ENCODE measurements at regions not wholly inside any gene's neighbourhood (a gene's known extent, or its start where the extent isn't known, plus 50 kb on each side); places are given as distances from the start of the nearest gene placed in this dataset.

- no peak for DNase-seq (ENCODE audit: low read depth)
- TF ChIP-seq CTCF (IDR thresholded peaks at IDR 0.05; ENCODE audit: control insufficient read depth, insufficient read depth, low read depth, low read length, missing control alignments): no peak
- H3K4me3 ChIP-seq (ENCODE audit: control insufficient read depth, low read depth, low read length): no peak overlapping the region
Observed at GRCh38 chrX:120759685-120760084, 116.0 kb downstream of the CT47B1 start.

GRCh38 chrX:120755066-120755846 is 120.4 kb downstream of the CT47B1 start:
- no peak overlapping the region for H3K4me3 ChIP-seq (ENCODE audit: control insufficient read depth, low read depth, low read length)
- DNase-seq (ENCODE audit: low read depth): no peak
- no peak for TF ChIP-seq CTCF (IDR thresholded peaks at IDR 0.05; ENCODE audit: control insufficient read depth, insufficient read depth, low read depth, low read length, missing control alignments)

- TF ChIP-seq CTCF (IDR thresholded peaks at IDR 0.05; ENCODE audit: control insufficient read depth, insufficient read depth, low read depth, low read length, missing control alignments): no peak
- no peak overlapping the region for H3K4me3 ChIP-seq (ENCODE audit: control insufficient read depth, low read depth, low read length)
- no peak for DNase-seq (ENCODE audit: low read depth)
Observed at GRCh38 chrX:120753413-120754251, 122.0 kb downstream of the CT47B1 start.

GRCh38 chrX:120752431-120753082 is 122.7 kb upstream of the C1GALT1C1 start:
- no peak for TF ChIP-seq CTCF (IDR thresholded peaks at IDR 0.05; ENCODE audit: control insufficient read depth, insufficient read depth, low read depth, low read length, missing control alignments)
- H3K4me3 ChIP-seq (ENCODE audit: control insufficient read depth, low read depth, low read length): no peak overlapping the region
- no peak for DNase-seq (ENCODE audit: low read depth)

GRCh38 chrX:120751683-120752082 is 121.8 kb upstream of the C1GALT1C1 start:
- no peak overlapping the region for H3K4me3 ChIP-seq (ENCODE audit: control insufficient read depth, low read depth, low read length)
- no peak for DNase-seq (ENCODE audit: low read depth)
- TF ChIP-seq CTCF (IDR thresholded peaks at IDR 0.05; ENCODE audit: control insufficient read depth, insufficient read depth, low read depth, low read length, missing control alignments): no peak

- TF ChIP-seq CTCF (IDR thresholded peaks at IDR 0.05; ENCODE audit: control insufficient read depth, insufficient read depth, low read depth, low read length, missing control alignments): no peak
- DNase-seq (ENCODE audit: low read depth): no peak
- H3K4me3 ChIP-seq (ENCODE audit: control insufficient read depth, low read depth, low read length): no peak overlapping the region
Observed at GRCh38 chrX:120750381-120750780, 120.5 kb upstream of the C1GALT1C1 start.
